Lower lobe of right lung (tissue), 2 donors: ENCODE measurements at regions not wholly inside any gene's neighbourhood (a gene's known extent, or its start where the extent isn't known, plus 50 kb on each side); places are given as distances from the start of the nearest gene placed in this dataset.

Source experiments
- ATAC-seq, 2 donors: fragments of 200-7000 bp; cut with Tn5 transposase; one replicate each; pipeline ENCODE4 v1.9.1; 2020 to 2022; ENCODE audit warnings: mild to moderate bottlenecking in 2 of 2, moderate library complexity in 2 of 2
- DNase-seq: peaks from one replicate; pipeline ENCODE4 v3.0.0-alpha.2; 2020
- H3K27ac ChIP-seq: fragments of 200-600 bp; one replicate; pipeline ENCODE4 v1.8.0; 2022
- H3K27me3 ChIP-seq: fragments of 200-600 bp; one replicate; pipeline ENCODE4 v1.8.0; 2022; ENCODE audit warnings: low read depth
- H3K36me3 ChIP-seq: fragments of 200-600 bp; one replicate; pipeline ENCODE4 v1.8.0; 2022; ENCODE audit warnings: mild to moderate bottlenecking
- H3K4me1 ChIP-seq: fragments of 200-600 bp; one replicate; pipeline ENCODE4 v1.8.0; 2022
- H3K4me3 ChIP-seq: fragments of 200-600 bp; one replicate; pipeline ENCODE4 v1.8.0; 2022; ENCODE audit warnings: mild to moderate bottlenecking
- H3K9me3 ChIP-seq: fragments of 200-600 bp; one replicate; pipeline ENCODE4 v1.8.0; 2022
- intact Hi-C: fragments of 100-400 bp; cut with DNase I; formaldehyde crosslinking; loops from one replicate; pipeline ENCODE4 v1.11.0; 2022
- TF ChIP-seq, protein P1 (sequence below): fragments of 200-600 bp; IDR thresholded peaks from one replicate; pipeline ENCODE4 v1.8.0; 2022; ENCODE audit warnings: antibody characterized with exemption, mild to moderate bottlenecking
- donor health status: DM: no; HTN: yes; CAD: no; lungs with severe emphysema.

DNA sequence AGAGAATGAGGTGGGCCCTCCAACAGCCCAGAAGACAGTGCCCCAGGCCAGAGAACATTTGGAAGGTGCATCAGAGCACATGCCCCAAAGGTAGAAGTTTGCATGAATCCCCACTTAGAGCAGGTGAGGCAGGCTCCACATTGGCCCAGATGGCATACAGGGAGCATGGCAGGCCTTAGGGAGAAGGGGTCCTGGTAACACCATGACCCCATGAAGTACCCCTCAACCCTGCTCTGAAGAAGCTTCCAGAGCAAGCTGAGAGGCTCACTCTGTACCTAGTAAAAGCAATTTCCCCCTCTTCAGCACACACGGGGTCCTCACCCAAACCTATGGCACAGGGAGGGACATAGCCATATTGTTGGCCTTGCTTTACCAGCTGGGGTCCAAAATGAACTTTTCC, 162.6 kb downstream of the BUB3 start:
- Histone ChIP-seq H3K4me3 (no peak overlapping the region), H3K4me1 (no peaks in the 10 kb centered on the region), H3K36me3 (no peaks in the 10 kb centered on the region), H3K27me3 (no peaks in the 10 kb centered on the region), H3K9me3 (no peaks in the 10 kb centered on the region), H3K27ac (no peak overlapping the region)
- TF ChIP-seq, protein P1, sequence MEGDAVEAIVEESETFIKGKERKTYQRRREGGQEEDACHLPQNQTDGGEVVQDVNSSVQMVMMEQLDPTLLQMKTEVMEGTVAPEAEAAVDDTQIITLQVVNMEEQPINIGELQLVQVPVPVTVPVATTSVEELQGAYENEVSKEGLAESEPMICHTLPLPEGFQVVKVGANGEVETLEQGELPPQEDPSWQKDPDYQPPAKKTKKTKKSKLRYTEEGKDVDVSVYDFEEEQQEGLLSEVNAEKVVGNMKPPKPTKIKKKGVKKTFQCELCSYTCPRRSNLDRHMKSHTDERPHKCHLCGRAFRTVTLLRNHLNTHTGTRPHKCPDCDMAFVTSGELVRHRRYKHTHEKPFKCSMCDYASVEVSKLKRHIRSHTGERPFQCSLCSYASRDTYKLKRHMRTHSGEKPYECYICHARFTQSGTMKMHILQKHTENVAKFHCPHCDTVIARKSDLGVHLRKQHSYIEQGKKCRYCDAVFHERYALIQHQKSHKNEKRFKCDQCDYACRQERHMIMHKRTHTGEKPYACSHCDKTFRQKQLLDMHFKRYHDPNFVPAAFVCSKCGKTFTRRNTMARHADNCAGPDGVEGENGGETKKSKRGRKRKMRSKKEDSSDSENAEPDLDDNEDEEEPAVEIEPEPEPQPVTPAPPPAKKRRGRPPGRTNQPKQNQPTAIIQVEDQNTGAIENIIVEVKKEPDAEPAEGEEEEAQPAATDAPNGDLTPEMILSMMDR, result no peak
- no peak for ATAC-seq
- intact Hi-C loops, result no loop called here
- no peak for DNase-seq

DNA sequence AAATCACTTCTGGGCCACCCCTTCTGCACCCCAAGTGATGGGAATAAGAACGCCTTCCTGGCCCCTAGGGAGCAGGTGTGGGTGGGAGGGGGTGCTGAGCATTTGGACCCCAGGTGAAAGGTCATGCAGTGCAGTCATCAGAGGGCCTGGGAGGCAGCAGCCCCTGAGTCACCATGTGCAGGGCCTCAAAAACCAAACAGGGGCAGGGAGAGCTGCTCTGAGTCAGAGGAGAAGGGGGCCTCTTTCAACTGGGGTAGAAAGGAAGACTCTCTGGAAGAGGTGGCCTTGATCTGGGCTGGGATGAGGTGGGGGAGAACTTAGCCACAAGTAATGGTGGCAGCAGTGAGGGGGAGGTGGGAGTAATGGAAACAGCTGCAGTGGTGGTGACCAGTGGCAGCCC, 164.3 kb downstream of the BUB3 start:
- DNase-seq (no peak), ATAC-seq (no peak)
- intact Hi-C loops, result no loop called here
- H3K9me3 ChIP-seq, result no peaks in the 10 kb centered on the region
- no peaks in the 10 kb centered on the region for H3K27me3 ChIP-seq
- H3K4me3 ChIP-seq, result no peak overlapping the region
- TF ChIP-seq, protein P1, result no peak
- H3K27ac ChIP-seq, result no peak overlapping the region
- no peaks in the 10 kb centered on the region for H3K36me3 ChIP-seq
- no peaks in the 10 kb centered on the region for H3K4me1 ChIP-seq

DNA sequence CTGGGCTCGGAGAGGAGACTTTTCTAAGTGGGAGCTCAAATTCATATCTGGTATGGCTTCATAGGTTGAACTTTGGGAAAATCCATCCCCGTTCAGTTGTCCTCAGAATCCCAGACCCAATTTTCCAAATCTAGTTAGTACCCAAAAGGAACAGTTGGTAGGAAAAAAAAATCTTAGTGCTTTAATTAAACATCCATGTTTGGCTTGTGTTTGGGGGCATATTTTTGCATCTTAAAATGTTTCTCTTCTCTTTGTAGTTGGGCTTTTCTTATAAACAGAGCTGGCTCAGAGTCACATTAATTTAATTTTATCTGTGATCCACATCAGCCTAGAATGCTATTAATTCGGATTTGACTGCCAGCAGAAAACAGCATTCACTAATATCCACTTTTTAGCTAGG, 165.9 kb downstream of the BUB3 start:
- Histone ChIP-seq H3K36me3 (no peaks in the 10 kb centered on the region), H3K27ac (no peak overlapping the region), H3K9me3 (no peaks in the 10 kb centered on the region), H3K27me3 (no peaks in the 10 kb centered on the region), H3K4me1 (no peaks in the 10 kb centered on the region), H3K4me3 (no peak overlapping the region)
- DNase-seq, result no peak
- no peak for ATAC-seq
- TF ChIP-seq, protein P1, result no peak
- intact Hi-C loops, result no loop called here

DNA sequence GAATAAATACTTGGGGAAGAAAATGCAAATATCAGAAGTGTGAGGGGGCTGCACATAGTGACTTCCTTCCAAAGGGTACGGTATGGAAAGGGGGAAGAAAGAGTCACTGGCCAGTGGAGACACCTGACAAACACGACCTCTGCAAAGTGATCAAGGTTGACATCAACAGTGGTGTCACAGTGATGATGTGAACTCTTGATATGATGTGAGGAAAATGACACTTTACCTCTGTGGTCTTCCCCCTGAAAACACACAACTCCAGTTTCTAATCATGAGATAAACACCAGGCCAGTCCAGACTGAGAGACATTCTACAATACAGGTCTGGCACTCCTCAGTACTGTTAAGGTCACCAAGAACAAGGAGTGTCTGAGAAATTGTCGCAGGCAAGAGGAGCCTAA, 169.7 kb downstream of the BUB3 start:
- H3K9me3 ChIP-seq, result peaks cover 3% of the 10 kb centered on the region
- intact Hi-C loops, result no loop called here
- H3K27ac ChIP-seq, result no peak overlapping the region
- no peak overlapping the region for H3K4me3 ChIP-seq
- H3K4me1 ChIP-seq, result no peaks in the 10 kb centered on the region
- TF ChIP-seq, protein P1, result no peak
- ATAC-seq (no peak), DNase-seq (no peak)
- H3K27me3 ChIP-seq, result no peaks in the 10 kb centered on the region
- H3K36me3 ChIP-seq, result no peaks in the 10 kb centered on the region

DNA sequence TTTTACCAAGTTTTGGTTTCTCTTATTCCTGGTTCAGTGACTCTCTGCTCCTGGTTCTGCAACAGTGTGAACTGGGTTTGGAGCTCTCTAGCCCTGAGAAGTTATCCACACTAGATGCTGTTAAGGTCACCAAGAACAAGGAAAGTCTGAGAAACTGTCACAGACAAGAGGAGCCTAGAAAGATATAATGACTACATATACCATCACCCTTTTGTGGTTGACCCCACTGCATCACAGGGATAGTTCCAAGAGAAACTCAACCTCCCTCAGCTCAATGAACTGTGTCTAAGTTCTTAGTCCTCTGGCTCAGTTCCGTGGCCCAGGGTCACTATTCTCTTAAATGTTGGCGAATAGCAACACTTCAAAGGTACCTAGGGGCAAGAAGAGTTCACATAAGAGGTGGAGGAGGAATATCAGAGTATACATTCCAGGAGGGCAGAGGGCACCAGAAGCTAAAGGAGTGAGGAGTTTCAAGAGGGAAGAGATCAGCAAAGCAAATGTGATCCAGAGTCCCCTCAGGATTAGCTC, 171.5 kb downstream of the BUB3 start:
- Histone ChIP-seq H3K27ac (no peak overlapping the region), H3K27me3 (no peaks in the 10 kb centered on the region), H3K36me3 (no peaks in the 10 kb centered on the region), H3K9me3 (peaks cover 3% of the 10 kb centered on the region), H3K4me1 (no peaks in the 10 kb centered on the region), H3K4me3 (no peak overlapping the region)
- intact Hi-C loops, result no loop called here
- DNase-seq, result no peak
- ATAC-seq, result no peak
- TF ChIP-seq, protein P1, result no peak

DNA sequence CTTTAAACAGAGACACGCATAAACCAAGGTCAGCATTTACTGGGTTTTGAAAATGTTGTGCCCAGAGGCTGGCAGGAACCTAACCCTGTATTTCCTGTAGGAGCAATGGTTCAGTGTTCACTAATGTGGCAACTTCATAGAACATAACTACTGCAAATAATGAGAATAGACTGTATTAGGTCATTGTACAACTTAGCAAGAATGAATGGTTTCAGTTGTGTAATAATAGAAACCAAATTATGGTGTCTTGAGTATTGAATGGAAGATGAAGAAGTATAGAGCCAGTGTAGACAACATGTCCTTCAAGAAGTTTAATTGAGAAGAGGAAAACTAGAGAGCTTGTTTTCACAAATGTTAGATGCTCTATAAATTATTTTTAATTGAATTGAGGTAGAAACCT, 172.5 kb downstream of the BUB3 start:
- TF ChIP-seq, protein P1, result no peak
- H3K36me3 ChIP-seq, result no peaks in the 10 kb centered on the region

More for the DNA sequence above, 172.5 kb downstream of the BUB3 start:
- Histone ChIP-seq H3K4me3 (no peak overlapping the region), H3K27ac (no peak overlapping the region), H3K9me3 (peaks cover 3% of the 10 kb centered on the region), H3K27me3 (no peaks in the 10 kb centered on the region), H3K4me1 (no peaks in the 10 kb centered on the region)
- no peak for ATAC-seq
- intact Hi-C loops, result no loop called here
- DNase-seq, result no peak
